Endometrium (tissue), 2 donors: ENCODE measurements at regions not wholly inside any gene's neighbourhood (a gene's known extent, or its start where the extent isn't known, plus 50 kb on each side); places are given as distances from the start of the nearest gene placed in this dataset.

Experiments used
- FAIRE-seq: peaks from 2 replicates; lab custom pipeline; 2012; peaks lifted over from hg19 to GRCh38; lab: Jason Lieb, UNC
- donor health status: control.
- donor health status: control.

- peak; percentile 96 for FAIRE-seq
Measured at GRCh38 chr4:134343081-134343480, 141.5 kb upstream of the PABPC4L start.

DNA sequence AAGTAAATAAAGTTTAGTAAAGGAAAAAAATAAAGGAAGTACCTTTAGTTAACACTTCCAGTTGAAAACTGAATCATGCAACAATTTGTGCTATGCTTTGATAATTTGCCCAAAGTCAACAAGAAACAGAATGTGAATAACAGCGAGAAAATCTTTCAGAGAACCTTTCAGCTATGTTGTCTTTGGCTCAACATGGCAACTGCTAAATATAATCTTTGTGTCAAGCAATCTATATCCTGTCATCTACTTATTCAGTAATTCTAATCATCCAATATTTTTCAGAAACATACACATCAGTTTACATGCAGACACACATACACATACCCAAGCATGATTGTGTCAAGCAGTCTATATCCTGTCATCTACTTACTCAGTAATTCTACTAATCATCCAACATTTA, 136.0 kb upstream of the PABPC4L start:
- FAIRE-seq = no peak

GRCh38 chr4:134328741-134329140, 127.2 kb upstream of the PABPC4L start:
- FAIRE-seq = no peak

GRCh38 chr4:134327274-134328122, 125.9 kb upstream of the PABPC4L start:
- no peak for FAIRE-seq

- FAIRE-seq = no peak
Measured at GRCh38 chr4:134326866-134327265, 125.3 kb upstream of the PABPC4L start.

GRCh38 chr4:134324179-134324578, 122.6 kb upstream of the PABPC4L start:
- FAIRE-seq = no peak

DNA sequence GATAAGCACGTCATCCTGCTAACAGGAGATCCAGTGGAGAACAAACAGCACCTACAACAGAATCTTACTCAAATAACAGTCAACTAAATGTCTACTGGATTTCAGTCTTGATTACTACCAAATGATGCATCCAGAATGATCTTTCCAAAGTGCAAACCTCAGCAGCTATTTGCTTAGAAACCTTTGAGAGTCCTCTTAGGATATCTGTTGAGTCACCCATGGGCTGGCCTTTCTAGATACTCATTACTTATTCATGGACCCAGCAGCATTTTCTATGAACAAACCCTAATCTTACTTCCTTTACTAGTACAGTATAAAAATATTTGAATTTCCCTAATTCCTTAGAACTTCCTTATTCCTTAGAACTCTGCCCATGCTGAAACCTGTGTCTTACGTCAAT, 118.5 kb upstream of the PABPC4L start:
- no peak for FAIRE-seq

DNA sequence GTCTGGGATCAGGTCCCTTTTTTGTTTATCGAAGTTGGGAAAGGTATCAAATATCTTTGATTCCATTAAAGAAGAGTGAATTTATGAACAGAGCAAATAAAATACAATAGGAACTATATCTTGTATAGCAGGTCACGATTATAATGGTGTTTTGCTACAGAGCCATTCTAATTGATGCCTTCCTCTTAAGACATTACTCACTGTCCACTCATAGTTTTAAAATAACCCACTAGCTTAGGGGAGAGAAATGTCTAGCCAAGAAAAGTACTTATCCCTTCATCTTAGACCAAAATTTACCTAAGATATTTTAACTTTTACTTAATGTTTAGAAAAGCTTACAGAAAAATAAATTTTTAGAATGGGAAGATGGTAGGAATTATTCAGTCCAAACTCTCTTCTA, 112.0 kb upstream of the PABPC4L start:
- no peak for FAIRE-seq

DNA sequence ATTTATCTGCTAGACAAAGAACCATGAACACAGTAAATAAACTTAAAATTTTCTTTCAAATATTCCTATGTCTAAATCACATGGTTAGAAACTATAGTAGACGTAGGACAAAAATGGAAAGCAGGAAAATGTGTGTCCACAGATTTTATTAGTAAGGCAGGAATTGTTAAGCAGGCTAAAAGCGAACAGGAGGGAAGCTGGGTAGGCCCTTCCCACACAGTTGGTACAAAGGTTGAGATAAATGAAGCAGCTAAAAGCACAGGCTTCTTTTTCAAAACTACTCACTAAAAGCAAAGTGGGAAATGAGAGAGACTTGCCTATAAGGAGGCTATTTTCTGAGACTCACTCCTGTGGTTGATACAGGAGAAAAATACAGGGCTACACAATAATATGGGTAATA, 108.1 kb upstream of the PABPC4L start:
- no peak for FAIRE-seq

GRCh38 chr4:134308910-134309309, 107.3 kb upstream of the PABPC4L start:
- FAIRE-seq = no peak

DNA sequence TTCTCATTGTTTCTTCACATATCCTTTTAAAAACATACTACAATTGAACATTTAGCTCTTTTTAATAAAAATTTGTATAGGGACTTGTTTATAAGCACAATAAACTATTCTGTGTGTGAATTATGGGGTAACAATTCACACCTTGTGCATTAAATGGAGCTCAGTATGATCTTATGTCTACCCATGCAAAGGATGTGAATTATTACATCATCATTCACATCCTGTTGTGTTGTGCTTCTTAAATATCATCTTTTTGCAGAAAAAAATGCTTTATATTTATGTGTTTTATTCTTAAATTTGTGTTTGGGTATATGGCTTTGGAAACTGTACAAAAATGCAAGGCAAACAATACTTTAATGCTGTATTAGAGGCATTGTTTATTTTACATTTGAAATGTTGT, 96.7 kb upstream of the PABPC4L start:
- peak; percentile 23 for FAIRE-seq

- no peak for FAIRE-seq
Measured at GRCh38 chr4:134297765-134298164, 96.2 kb upstream of the PABPC4L start.

DNA sequence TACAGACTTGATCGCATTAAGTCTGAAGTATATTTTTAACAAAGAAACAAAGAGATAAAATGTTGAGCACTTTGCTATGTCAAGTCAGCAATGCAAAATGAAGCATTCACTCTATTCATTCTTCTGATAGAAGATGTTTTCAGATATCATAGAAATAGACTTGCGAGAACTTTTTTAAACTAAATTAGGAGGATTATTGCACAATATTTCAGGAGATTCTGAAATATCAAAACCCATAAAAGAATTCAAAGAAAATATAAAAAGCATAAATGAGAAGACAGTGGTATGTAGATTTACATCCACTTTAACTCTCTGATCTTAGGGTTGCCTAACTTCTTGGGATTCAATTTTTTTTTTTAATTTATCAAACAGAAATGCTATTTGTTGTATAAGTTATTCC, 81.1 kb upstream of the PABPC4L start:
- no peak for FAIRE-seq

- no peak for FAIRE-seq
Measured at GRCh38 chr4:134278675-134279074, 77.1 kb upstream of the PABPC4L start.

DNA sequence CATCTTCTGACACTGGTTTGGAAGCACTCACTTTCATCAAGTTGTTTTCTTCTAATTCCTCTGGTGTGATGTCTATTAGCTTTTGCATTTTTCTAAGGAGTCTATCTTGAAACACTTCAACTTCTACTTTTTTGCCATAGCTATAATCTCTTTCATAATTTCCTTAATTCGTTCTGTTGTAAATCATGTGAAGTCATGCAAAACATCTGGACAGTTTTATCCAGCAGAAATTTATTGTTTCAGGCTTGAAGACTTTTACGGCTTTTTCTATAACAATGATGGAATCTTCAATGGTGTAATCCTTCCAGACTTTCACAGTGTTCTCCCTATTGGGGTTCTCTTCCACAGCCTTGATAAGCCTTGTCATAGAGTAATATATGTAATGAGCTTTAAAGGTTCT, 74.9 kb upstream of the PABPC4L start:
- FAIRE-seq = no peak

GRCh38 chr4:134260126-134260525, 58.5 kb upstream of the PABPC4L start:
- no peak for FAIRE-seq
